ENCODE measurements at regions not wholly inside any gene's neighbourhood (a gene's known extent, or its start where the extent isn't known, plus 50 kb on each side); places are given as distances from the start of the nearest gene placed in this dataset.

DNA sequence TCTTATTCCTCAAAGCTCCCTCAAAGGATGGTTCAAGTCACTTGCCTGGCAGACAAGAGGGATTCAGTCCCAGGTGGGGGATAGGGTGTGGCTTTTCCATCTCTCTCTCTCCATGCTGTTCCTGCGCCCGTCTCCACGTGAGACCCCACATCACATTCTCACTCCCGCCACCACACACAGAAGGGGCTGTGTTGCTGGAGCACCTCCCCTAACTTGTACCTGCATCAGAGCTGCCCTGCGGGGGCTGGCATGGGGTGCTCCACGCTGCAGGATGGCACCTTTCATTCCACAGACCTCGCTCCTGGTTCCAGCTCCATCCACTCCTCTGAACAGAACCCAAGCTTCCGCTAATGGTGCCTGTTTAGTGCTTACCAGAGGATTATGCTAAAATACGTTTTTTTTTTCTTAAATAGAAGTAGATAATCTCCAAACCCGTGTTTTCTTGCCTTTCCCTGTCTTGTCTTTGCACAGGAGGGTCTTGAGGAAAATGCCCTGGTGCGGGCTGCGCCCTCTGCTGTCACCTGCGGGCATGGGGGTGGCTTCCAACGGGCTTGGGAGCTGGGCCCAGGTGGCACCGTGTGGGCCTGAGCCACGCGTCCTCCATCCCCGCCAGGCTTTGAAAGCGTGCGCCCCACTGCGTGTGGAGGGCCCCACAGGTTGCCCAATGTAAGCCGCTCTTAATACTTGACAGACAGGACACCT is 985.6 kb downstream of the BRD1 start:
- TF ChIP-seq, protein P1, sequence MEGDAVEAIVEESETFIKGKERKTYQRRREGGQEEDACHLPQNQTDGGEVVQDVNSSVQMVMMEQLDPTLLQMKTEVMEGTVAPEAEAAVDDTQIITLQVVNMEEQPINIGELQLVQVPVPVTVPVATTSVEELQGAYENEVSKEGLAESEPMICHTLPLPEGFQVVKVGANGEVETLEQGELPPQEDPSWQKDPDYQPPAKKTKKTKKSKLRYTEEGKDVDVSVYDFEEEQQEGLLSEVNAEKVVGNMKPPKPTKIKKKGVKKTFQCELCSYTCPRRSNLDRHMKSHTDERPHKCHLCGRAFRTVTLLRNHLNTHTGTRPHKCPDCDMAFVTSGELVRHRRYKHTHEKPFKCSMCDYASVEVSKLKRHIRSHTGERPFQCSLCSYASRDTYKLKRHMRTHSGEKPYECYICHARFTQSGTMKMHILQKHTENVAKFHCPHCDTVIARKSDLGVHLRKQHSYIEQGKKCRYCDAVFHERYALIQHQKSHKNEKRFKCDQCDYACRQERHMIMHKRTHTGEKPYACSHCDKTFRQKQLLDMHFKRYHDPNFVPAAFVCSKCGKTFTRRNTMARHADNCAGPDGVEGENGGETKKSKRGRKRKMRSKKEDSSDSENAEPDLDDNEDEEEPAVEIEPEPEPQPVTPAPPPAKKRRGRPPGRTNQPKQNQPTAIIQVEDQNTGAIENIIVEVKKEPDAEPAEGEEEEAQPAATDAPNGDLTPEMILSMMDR (conservative IDR thresholded peaks at IDR 0.05; ENCODE audit: low read depth, low read length): no peak
- no peak for DNase-seq (ENCODE audit: low read depth)
- H3K4me3 ChIP-seq (ENCODE audit: low read depth, low read length): no peak overlapping the region

DNA sequence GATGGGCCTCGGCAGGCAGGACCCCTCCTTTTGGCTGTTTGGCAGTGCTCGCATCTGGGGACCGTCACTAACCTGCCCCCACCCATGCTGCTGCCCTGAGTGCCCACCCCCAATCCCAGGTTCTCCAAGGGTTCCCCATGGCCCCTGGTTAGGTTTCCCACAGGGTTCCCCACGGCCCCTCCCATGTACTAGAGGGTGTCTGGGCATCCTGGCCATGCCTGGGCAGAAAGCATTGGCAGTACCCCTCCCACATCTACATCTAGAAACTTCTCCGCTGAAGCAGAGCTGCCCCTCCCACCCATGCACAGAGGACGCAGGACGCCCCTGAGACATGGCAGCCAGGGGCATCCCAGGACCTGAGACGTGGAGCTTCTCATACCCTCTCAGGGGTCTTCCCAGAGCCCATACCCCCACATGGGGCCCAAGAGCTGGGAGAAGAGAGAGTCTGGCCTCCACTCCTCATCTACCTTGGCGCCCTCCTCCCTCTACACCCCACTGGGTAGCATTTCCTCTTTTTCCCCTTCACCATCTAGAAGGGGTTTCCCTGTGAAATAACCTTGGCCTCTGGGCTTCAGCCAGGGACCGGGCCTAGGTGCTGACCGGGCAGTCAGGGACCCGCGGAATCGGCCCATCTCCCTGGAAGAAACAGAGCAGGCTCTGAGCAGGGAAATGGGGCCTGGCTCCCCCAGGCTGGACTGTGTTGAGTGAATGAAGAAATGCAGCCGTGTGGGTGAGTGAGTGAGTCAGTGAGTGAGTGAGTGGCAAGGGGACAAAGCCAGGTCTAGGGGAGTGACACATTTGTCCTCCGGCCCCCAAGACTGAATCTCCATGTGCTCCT is 987.3 kb downstream of the BRD1 start:
- H3K4me3 ChIP-seq (ENCODE audit: low read depth, low read length): no peak overlapping the region
- TF ChIP-seq, protein P1 (conservative IDR thresholded peaks at IDR 0.05; ENCODE audit: low read depth, low read length): no peak
- DNase-seq (ENCODE audit: low read depth): no peak

DNA sequence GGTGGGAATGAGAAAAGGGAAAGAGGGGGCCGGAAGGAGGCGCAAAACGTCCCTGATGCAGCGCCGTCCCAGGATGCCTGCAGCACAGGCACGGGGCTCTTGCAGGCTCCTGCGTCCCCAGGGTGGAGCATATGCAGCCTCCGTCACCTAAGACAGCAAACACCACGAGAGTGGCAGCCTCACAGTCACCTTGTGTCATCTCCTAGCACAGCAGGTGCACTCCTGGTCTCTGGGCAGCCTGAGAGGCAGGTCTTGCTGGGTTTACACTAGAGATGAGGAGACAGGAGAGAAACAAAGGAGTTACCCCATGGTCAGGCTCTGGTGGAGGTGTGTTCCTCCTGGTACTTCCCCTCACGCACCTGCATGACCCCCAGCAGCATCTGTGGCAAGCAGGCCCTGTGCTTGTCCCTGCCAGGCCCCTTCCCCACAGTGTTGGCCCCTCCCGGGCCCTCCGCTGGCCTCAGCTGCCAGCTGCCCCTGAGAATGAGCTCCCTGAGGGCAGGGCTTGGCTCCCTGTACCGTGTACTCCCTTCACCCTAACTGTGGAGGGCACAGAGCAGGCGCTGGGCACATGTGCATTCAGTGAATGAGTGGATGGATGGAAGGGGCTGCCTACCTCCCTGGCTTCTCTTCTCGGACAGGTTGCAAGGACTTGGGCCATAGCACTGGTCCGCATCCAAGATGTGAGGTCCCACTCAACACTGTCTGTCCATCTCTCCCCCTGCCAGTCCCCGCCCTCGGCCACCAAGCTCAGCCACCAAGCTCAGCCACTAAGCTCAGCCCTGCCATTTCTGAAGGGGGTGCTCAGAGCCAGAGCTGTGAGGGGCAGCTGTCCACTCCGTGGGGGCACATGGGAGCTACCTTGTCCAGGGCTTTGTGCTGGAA is 988.6 kb downstream of the BRD1 start:
- TF ChIP-seq, protein P1 (conservative IDR thresholded peaks at IDR 0.05; ENCODE audit: low read depth, low read length): no peak
- no peak overlapping the region for H3K4me3 ChIP-seq (ENCODE audit: low read depth, low read length)
- no peak for DNase-seq (ENCODE audit: low read depth)

DNA sequence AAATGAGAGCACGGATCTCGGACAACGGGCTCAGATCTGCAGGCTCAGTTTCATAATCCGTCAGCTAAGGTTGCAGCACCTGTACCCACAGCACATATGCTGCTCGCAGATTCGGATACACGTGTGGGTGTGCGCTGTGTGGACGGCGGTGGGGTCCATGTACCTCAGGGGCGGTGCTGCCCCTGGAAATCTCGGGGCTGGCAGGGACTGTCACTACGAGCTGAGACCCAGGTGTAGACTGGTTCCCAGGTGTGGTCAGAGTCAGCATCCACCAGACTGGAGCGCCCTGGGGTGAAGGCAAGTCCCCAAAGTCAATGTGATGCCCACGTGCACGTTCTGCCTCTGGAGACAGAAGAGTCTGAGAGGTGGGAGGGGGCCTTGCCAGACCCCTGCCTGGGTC is 989.3 kb downstream of the BRD1 start:
- no peak for DNase-seq (ENCODE audit: low read depth)
- H3K4me3 ChIP-seq (ENCODE audit: low read depth, low read length): no peak overlapping the region
- TF ChIP-seq, protein P1 (conservative IDR thresholded peaks at IDR 0.05; ENCODE audit: low read depth, low read length): no peak

DNA sequence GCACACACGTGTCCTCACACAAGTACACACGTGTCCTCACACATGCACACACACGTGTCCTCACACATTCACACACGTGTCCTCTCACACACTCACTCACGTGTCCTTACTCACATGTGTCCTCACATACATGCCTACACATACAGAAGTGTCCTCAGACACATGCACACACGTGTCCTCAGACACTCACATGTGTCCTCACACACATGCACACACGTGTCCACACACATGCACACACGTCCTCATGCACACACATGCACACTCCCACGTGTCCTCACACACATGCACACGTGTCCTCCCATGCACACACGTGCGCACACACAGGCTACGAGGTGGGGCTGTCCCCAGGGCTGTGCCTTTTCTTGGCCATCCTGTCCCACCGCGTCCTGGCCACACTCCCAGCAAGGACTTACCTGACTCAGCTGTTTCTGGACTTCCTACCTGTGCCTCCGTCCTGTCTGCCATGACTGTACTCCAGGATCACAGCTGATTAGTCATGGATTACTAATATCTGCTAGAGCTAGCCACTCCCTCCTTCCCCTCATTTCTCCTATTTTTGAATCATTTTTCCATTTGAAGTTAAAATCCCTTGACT is 990.2 kb downstream of the BRD1 start:
- TF ChIP-seq, protein P1 (conservative IDR thresholded peaks at IDR 0.05; ENCODE audit: low read depth, low read length): no peak
- H3K4me3 ChIP-seq (ENCODE audit: low read depth, low read length): no peak overlapping the region
- no peak for DNase-seq (ENCODE audit: low read depth)

DNA sequence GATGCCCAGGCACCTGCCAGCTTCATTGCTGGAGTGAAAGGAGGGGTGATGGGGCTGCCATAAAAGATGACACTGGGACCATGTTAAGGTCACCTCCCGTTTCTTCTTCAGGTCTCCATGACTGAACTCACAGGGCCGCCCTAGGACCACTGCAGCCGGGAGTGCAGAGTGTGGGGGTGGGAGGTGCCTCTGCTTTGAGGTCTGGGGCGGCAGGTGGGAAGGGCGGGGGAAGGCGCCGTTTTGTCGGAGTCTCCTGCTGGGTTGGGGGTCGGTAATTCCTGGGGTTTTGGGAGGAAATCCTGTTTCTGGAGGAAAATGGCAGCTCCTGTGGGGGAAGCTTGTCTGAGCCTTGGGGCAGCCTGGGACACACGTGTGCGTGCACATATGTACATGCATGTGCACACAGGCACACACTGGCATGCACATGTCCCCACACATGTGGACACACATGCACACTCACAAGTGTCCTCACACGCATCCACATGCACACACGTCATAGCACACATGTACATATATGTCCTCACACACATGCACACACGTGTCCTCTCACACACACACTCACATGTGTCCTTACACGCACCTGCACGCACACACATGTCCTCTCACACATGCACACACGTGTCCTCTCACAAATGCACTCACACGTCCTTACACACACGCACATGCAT is 990.9 kb downstream of the BRD1 start:
- no peak for DNase-seq (ENCODE audit: low read depth)

More for the DNA sequence above, 990.9 kb downstream of the BRD1 start:
- no peak overlapping the region for H3K4me3 ChIP-seq (ENCODE audit: low read depth, low read length)
- TF ChIP-seq, protein P1 (conservative IDR thresholded peaks at IDR 0.05; ENCODE audit: low read depth, low read length): no peak
